ACC112 (cell line): ENCODE measurements at regions not wholly inside any gene's neighbourhood (a gene's known extent, or its start where the extent isn't known, plus 50 kb on each side); places are given as distances from the start of the nearest gene placed in this dataset.
"Not testable (repeated sequence)": the region's sequence is repeated elsewhere in the genome, so short reads cannot be mapped to it uniquely, and the experiment has no call there.

Experiments
- H2AFZ ChIP-seq: fragments of 200-600 bp; sonication (generic); one replicate; pipeline ENCODE4 v1.6.0; 2017; ENCODE audit warnings: antibody characterized with exemption, low read length; ENCODE audit not compliant: unreplicated experiment
- H3K27ac ChIP-seq: fragments of 200-600 bp; sonication (generic); 2 replicates; pipeline ENCODE4 v1.5.1; 2014; ENCODE audit warnings: low read depth, mild to moderate bottlenecking, antibody characterized with exemption, low read length, moderate library complexity
- H3K27me3 ChIP-seq: fragments of 200-600 bp; sonication (generic); 2 replicates; pipeline ENCODE4 v1.6.1; 2014; ENCODE audit warnings: mild to moderate bottlenecking, antibody characterized with exemption, low read length, moderate library complexity, mixed read lengths; ENCODE audit not compliant: insufficient read depth
- H3K36me3 ChIP-seq: fragments of 200-600 bp; sonication (generic); 2 replicates; pipeline ENCODE4 v1.6.1; 2016; ENCODE audit warnings: mild to moderate bottlenecking, antibody characterized with exemption, low read length, moderate library complexity, mixed read lengths; ENCODE audit not compliant: insufficient read depth
- H3K4me1 ChIP-seq: fragments of 200-600 bp; sonication (generic); one replicate; pipeline ENCODE4 v1.6.1; 2016; ENCODE audit warnings: low read length, mixed read lengths; ENCODE audit not compliant: insufficient read depth, unreplicated experiment, control insufficient read depth
- H3K4me3 ChIP-seq: fragments of 200-600 bp; sonication (generic); 2 replicates; pipeline ENCODE4 v1.5.1; 2014; ENCODE audit warnings: mild to moderate bottlenecking, low read depth, low read length
- H3K79me2 ChIP-seq: fragments of 200-600 bp; sonication (generic); one replicate; pipeline ENCODE4 v1.6.0; 2016; ENCODE audit warnings: low read length; ENCODE audit not compliant: control insufficient read depth, unreplicated experiment, insufficient read depth

DNA sequence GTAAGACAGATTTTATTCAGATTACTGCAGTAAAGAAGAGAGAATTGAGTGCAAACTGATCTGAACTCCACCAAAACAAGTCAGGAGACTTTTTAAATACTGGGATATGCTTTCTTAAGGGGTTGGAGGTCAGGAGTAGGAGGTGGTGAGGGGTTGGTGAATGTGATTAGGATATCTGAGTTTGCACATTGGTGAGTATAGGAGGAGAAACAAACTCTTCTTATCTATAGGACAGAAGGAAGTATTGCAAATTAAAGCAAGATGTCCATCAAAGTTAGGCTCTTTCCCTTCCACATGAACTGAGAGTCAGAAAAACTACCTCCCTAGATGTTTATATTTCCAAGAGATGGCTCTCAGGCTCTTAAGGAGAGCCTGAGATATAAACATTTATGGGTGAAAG lies 114.6 kb upstream of the HTR1E start:
- Histone ChIP-seq H3K79me2 (no peaks in the 10 kb centered on the region), H2AFZ (no peak overlapping the region), H3K4me1 (no peaks in the 10 kb centered on the region), H3K36me3 (no peaks in the 10 kb centered on the region), H3K4me3 (no peak overlapping the region), H3K27me3 (no peaks in the 10 kb centered on the region), H3K27ac (no peak overlapping the region)

DNA sequence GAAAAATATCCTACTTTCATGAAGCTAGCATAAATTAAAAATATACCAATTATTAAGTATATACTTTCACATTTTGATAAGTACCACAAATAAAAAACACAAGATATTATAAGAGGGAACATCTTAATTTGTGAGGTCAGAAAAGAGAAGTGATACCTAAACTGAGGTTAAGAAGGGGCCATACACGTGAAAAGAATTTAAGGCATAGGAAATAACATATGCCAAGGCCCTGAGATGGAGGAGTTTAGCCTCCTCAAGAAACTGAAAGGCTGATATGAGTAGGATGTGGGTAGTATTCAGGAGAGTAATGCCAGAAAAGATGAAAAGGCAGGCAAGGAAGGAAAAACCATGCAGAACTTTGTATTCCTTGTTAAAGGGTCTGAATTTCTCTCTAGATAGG lies 116.6 kb upstream of the HTR1E start:
- no peaks in the 10 kb centered on the region for H3K36me3 ChIP-seq
- no peak overlapping the region for H3K27ac ChIP-seq
- no peaks in the 10 kb centered on the region for H3K79me2 ChIP-seq
- no peaks in the 10 kb centered on the region for H3K27me3 ChIP-seq
- H3K4me3 ChIP-seq: no peak overlapping the region
- H3K4me1 ChIP-seq: no peaks in the 10 kb centered on the region
- H2AFZ ChIP-seq: no peak overlapping the region

DNA sequence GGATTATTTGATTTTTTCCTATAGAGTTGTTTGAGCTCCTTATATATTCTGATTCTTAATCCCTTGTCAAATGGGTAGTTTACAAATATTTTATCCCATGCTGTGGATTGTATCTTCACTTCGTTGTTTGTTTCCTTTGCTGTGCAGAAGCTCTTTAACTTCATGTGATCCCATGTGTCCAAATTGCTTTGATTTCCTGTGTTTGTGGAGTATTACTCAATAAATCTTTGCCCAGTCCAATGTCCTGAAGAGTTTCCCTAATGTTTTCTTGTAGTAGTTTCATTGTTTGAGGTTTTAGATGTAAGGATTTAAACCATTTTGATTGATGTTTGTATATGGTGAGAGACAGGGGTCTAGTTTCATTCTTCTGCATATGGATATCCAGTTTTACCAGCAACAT lies 143.7 kb upstream of the HTR1E start:
- no peaks in the 10 kb centered on the region for H3K27me3 ChIP-seq
- no peaks in the 10 kb centered on the region for H3K79me2 ChIP-seq
- H2AFZ ChIP-seq: no peak overlapping the region
- no peaks in the 10 kb centered on the region for H3K36me3 ChIP-seq
- H3K4me3 ChIP-seq: no peak overlapping the region
- H3K4me1 ChIP-seq: no peaks in the 10 kb centered on the region
- no peak overlapping the region for H3K27ac ChIP-seq

DNA sequence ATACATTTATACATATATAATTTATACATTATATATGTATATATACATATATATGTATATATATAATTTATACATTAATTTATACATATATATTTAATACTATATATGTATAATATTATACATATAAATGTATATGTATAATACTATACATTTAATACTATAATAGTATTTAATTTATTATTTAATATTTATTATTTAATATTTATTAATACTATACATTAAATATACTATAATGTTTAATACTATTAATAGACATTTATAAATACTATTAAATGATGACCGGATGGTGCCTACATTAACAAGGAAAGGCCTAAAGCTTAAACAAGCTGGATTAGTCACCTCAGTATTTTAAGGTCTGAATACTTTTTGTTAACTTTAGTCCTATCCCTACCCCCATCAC lies 145.9 kb upstream of the HTR1E start:
- Histone ChIP-seq H3K4me3 (no peak overlapping the region), H3K4me1 (no peaks in the 10 kb centered on the region), H3K27ac (no peak overlapping the region), H3K27me3 (no peaks in the 10 kb centered on the region), H2AFZ (no peak overlapping the region), H3K79me2 (no peaks in the 10 kb centered on the region), H3K36me3 (no peaks in the 10 kb centered on the region)

DNA sequence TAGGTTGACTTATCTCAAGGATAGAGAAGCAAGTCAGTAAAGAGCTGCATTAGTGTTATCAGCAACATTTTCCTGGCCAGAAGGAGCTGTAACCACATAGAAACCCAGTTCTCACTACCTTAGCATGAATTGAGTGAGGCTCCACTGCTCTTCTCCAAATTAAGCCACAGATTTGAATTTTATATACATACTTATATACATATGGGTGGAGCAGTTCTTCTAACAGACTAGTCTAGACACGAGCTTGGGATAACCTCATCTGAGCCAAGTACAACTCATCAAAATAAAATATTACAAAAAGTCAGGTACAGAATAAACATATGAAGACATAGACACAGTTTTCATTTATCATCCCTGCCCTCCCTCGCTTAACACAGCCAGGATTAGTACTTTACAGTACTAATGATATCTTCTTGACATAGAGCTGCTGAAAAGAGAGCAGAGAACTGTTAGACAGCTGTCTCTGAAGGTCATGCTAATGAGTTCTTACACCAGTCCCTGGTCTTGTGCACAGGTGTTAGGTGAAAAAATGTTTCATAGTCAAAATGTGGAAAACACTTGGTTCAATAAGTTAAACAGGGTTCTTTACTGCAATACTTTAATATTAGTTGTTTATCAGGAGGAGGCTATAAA lies 147.4 kb upstream of the HTR1E start:
- no peak overlapping the region for H3K4me3 ChIP-seq

DNA sequence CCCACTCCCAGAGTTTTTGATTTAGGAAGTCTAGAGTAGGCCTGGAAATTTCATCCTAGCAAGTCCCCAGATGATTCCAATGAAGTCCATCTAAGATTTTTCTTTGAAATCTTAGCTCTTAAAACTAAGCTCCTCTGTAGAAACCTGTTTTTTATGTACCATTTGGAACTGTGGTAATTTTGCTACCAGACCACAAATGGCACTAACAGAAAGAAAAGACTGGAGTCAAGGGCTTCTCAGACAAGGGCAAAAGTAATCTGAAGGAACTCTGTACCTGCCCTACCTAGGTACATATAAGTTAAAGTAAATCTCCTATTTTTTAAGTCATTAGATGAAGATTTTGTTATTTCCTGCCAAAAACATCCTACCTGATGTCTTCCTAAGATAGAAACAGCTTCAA lies 155.0 kb upstream of the HTR1E start:
- no peaks in the 10 kb centered on the region for H3K36me3 ChIP-seq
- no peak overlapping the region for H3K4me3 ChIP-seq
- H3K4me1 ChIP-seq: no peaks in the 10 kb centered on the region
- H3K79me2 ChIP-seq: no peaks in the 10 kb centered on the region
- H3K27ac ChIP-seq: no peak overlapping the region
- H3K27me3 ChIP-seq: no peaks in the 10 kb centered on the region
- no peak overlapping the region for H2AFZ ChIP-seq

More for the DNA sequence above, 147.4 kb upstream of the HTR1E start:
- Histone ChIP-seq H2AFZ (no peak overlapping the region), H3K79me2 (no peaks in the 10 kb centered on the region), H3K4me1 (no peaks in the 10 kb centered on the region), H3K27ac (no peak overlapping the region), H3K27me3 (no peaks in the 10 kb centered on the region), H3K36me3 (no peaks in the 10 kb centered on the region)

DNA sequence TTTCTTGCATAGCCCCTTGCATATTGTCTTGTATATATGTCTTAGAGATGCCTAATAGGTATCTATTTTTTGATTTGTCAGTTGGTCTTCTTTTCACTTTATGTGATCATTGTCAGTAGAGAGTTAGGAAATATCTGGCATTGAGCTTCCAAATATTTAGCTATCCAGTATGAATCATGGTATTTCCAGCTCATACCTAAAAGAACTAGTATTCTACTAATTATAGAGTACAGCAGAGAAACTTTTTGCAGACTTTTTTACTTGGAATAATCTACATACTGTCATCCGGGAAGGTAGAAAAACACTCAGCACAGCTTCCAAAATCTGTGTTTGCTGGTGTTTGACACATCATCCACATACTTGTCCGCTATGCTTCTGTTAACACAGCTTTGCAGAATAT lies 156.4 kb upstream of the HTR1E start:
- Histone ChIP-seq H3K4me3 (no peak overlapping the region), H3K27ac (no peak overlapping the region), H3K4me1 (no peaks in the 10 kb centered on the region), H3K27me3 (no peaks in the 10 kb centered on the region), H3K79me2 (no peaks in the 10 kb centered on the region), H3K36me3 (no peaks in the 10 kb centered on the region), H2AFZ (no peak overlapping the region)

DNA sequence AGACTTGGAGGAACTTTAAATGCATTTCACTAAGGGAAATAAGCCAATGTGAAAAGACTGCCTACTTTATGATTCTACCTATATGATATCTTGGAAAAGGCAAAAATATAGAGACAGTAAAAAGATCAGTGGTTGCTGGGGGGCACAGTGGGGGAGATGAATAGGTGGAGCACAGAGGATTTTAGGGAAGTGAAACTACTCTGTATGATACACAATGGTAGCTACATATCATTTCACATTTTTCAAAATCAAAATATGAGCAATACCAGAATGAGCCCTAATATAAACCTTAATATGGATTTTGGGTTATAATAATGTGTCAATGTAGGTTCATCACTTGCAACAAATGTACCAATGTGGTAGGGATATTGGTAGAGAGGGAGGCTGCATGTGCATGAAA lies 161.4 kb upstream of the HTR1E start:
- no peak overlapping the region for H3K4me3 ChIP-seq

DNA sequence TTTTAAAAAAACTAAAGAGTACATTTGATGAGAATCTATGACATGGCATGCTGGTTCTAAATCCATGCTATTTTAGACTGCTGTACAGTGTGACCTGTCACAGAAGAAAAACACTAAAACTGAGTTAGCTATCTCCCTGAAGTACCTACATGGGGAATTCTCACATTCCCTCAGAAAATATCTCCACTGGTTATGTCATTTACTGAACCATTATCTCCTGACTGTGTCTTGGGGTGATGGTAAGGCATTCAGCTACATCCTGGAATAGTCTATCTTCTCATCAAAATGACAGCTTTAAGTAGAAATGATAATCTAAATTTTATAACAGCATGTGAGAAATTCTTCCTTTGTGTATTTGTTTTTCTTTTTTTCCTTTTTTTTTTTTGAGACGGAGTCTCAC lies 172.1 kb upstream of the HTR1E start:
- H3K4me1 ChIP-seq: no peaks in the 10 kb centered on the region
- no peaks in the 10 kb centered on the region for H3K79me2 ChIP-seq
- no peaks in the 10 kb centered on the region for H3K27me3 ChIP-seq
- H3K36me3 ChIP-seq: no peaks in the 10 kb centered on the region
- H3K27ac ChIP-seq: no peak overlapping the region
- H3K4me3 ChIP-seq: no peak overlapping the region
- no peak overlapping the region for H2AFZ ChIP-seq

More for the DNA sequence above, 161.4 kb upstream of the HTR1E start:
- Histone ChIP-seq H3K27ac (no peak overlapping the region), H2AFZ (no peak overlapping the region), H3K27me3 (no peaks in the 10 kb centered on the region), H3K4me1 (no peaks in the 10 kb centered on the region), H3K79me2 (no peaks in the 10 kb centered on the region), H3K36me3 (no peaks in the 10 kb centered on the region)

DNA sequence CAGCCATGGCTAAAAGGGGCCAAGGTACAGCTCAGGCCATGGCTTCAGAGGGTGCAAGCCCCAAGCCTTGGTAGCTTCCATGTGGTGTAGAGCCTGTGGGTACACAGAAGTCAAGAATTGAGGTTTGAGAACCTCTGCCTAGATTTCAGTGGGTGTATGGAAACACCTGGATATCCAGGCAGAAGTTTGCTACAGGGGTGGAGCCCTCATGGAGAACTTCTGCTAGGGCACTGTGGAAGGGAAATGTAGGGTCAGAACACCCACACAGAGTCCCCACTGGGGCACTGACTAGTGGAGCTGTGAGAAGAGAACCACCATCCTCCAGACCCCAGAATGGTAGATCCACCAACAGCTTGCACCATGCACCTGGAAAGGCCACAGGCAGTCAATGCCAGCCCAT lies 177.4 kb upstream of the HTR1E start:
- H3K36me3 ChIP-seq, H3K79me2 ChIP-seq, H3K27me3 ChIP-seq, H2AFZ ChIP-seq, H3K4me3 ChIP-seq, H3K27ac ChIP-seq, H3K4me1 ChIP-seq: not testable (repeated sequence)

DNA sequence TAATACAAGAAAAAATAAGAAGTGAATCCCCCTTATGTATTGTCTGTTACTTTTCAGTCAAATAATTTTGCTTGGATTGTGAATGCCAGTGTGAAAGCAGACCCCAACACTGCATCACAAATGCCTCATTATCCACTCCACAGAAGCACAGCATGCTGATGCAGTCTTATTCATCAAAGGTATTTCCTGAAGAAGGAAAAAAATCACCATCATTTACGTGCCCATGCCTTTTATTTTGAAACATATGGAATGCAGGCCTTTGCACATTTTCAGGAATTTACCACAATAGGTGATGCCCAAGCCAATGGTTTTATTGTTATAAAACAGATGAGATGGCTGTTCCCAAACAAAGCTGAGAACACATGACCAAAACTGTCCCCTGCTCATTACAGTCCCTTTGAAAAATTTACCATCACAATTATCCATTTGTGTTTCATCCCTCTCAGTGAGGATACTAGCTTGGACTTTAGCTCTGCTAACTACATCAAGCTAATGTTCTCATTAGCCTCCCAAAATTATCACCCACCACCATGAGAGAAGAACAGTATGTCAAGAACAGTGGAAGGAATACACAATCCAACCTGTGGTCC lies 180.6 kb upstream of the HTR1E start:
- Histone ChIP-seq H3K27me3 (no peaks in the 10 kb centered on the region), H3K36me3 (no peaks in the 10 kb centered on the region), H3K4me3 (no peak overlapping the region), H3K79me2 (no peaks in the 10 kb centered on the region), H3K27ac (no peak overlapping the region), H3K4me1 (no peaks in the 10 kb centered on the region), H2AFZ (no peak overlapping the region)
